Left ventricle myocardium inferior (tissue), 1 donor: ENCODE measurements at regions not wholly inside any gene's neighbourhood (a gene's known extent, or its start where the extent isn't known, plus 50 kb on each side); places are given as distances from the start of the nearest gene placed in this dataset.
A peak's percentile ranks its signal among the peaks of the same experiment; 100 is the strongest.

Source experiments
- DNase-seq: peaks from one replicate; pipeline ENCODE4 v3.0.0-alpha.2; 2020
- H3K27ac ChIP-seq: fragments of 200-600 bp; replicated peaks from 2 replicates; pipeline ENCODE4 v1.8.0; 2021
- H3K27me3 ChIP-seq: fragments of 200-600 bp; 2 replicates; pipeline ENCODE4 v1.8.0; 2021; ENCODE audit warnings: low read depth
- H3K36me3 ChIP-seq: fragments of 200-600 bp; 2 replicates; pipeline ENCODE4 v1.8.0; 2021
- H3K4me1 ChIP-seq: fragments of 200-600 bp; 2 replicates; pipeline ENCODE4 v1.8.0; 2021
- H3K4me3 ChIP-seq: fragments of 200-600 bp; 2 replicates; pipeline ENCODE4 v1.8.0; 2021; ENCODE audit warnings: mild to moderate bottlenecking, moderate library complexity
- H3K9me3 ChIP-seq: fragments of 200-600 bp; replicated peaks from 2 replicates; pipeline ENCODE4 v1.8.0; 2021
- CTCF ChIP-seq: fragments of 200-600 bp; IDR thresholded peaks from 2 replicates; pipeline ENCODE4 v1.8.0; 2021; ENCODE audit warnings: antibody characterized with exemption, mild to moderate bottlenecking, borderline replicate concordance
- intact Hi-C: fragments of 100-400 bp; cut with micrococcal nuclease; formaldehyde crosslinking; loops from one replicate; pipeline ENCODE4 v1.11.0; 2022
- donor health status: DM: no; HTN: yes; CAD: no; lungs with severe emphysema.

DNA sequence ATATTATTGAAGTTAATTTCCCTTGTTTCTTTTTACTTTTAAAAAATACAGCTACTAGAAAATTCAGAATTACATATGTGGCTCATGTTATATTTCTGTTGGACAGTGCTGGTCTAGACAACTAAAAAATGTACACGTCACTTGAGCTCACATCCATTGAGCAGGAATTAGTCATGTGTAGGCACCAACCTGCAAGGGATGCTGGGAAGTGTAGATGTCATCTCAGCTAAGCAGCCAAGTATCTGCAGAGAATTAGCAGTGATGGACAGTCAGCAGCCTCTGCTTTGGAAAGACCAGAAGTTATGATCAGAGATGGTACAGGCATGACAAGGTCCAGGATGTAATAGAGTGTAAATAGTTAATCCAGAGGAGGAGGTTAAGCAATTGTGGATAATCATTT is 87.1 kb upstream of the HS3ST2 start:
- H3K9me3 ChIP-seq = no peaks in the 10 kb centered on the region
- no peak for TF ChIP-seq CTCF
- peaks cover 14% of the 10 kb centered on the region for H3K4me1 ChIP-seq
- intact Hi-C loops = no loop called here
- no peak for DNase-seq
- no peak overlapping the region for H3K4me3 ChIP-seq
- H3K36me3 ChIP-seq = no peaks in the 10 kb centered on the region
- H3K27me3 ChIP-seq = peaks cover 59% of the 10 kb centered on the region
- no peak overlapping the region for H3K27ac ChIP-seq

GRCh38 chr16:22727285-22728166 is 86.4 kb upstream of the HS3ST2 start:
- no peak for DNase-seq
- Histone ChIP-seq H3K9me3 (no peaks in the 10 kb centered on the region), H3K27me3 (peaks cover 55% of the 10 kb centered on the region), H3K27ac (no peak overlapping the region), H3K36me3 (no peaks in the 10 kb centered on the region), H3K4me1 (peaks cover 14% of the 10 kb centered on the region), H3K4me3 (no peak overlapping the region)
- intact Hi-C loops = no loop called here
- no peak for TF ChIP-seq CTCF

GRCh38 chr16:22728167-22728836 is 85.7 kb upstream of the HS3ST2 start:
- no peak for TF ChIP-seq CTCF
- no peak overlapping the region for H3K4me3 ChIP-seq
- H3K9me3 ChIP-seq = no peaks in the 10 kb centered on the region
- no peak for DNase-seq
- peaks cover 48% of the 10 kb centered on the region for H3K27me3 ChIP-seq
- H3K27ac ChIP-seq = peak overlapping the region; percentile 16
- no peaks in the 10 kb centered on the region for H3K36me3 ChIP-seq
- intact Hi-C loops = no loop called here
- peaks cover 14% of the 10 kb centered on the region for H3K4me1 ChIP-seq

- Histone ChIP-seq H3K4me1 (peaks cover 14% of the 10 kb centered on the region), H3K27me3 (peaks cover 49% of the 10 kb centered on the region), H3K27ac (no peak overlapping the region), H3K9me3 (no peaks in the 10 kb centered on the region), H3K4me3 (no peak overlapping the region), H3K36me3 (no peaks in the 10 kb centered on the region)
- TF ChIP-seq CTCF = no peak
- intact Hi-C loops = no loop called here
- no peak for DNase-seq
Observed at GRCh38 chr16:22732400-22732799, 81.6 kb upstream of the HS3ST2 start.

DNA sequence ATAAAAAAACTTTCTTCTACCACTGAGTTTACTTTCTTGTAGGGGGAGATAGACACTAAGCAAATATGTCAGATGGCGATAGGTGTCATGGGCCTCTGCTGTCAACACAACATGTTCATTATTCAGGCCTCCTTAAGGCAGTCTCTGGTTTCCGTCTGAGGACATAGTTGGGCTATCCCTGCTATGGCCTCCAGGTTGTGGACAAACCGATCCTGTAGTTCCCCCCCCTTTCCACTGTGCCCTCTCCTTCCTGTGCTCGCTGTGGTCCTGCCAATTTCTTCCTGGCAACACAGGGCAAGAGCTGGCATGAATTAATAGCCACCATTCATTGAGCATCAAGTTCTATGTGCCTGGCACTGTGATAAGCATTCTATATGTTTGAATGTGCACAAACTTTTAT is 81.0 kb upstream of the HS3ST2 start:
- Histone ChIP-seq H3K4me1 (peaks cover 12% of the 10 kb centered on the region), H3K36me3 (no peaks in the 10 kb centered on the region), H3K4me3 (no peak overlapping the region), H3K27me3 (peaks cover 44% of the 10 kb centered on the region), H3K9me3 (no peaks in the 10 kb centered on the region), H3K27ac (no peak overlapping the region)
- TF ChIP-seq CTCF = no peak
- intact Hi-C loops = no loop called here
- DNase-seq = no peak
